Lower leg skin (tissue), 3 donors: ENCODE measurements at regions not wholly inside any gene's neighbourhood (a gene's known extent, or its start where the extent isn't known, plus 50 kb on each side); places are given as distances from the start of the nearest gene placed in this dataset.

Experiments
- POLR2A ChIP-seq, 2 donors: fragments of 450-650 bp; IDR thresholded peaks; one replicate each; pipeline ENCODE4 v1.6.1; 2016 to 2017; ENCODE audit warnings: antibody characterized with exemption in 2 of 2, mild to moderate bottlenecking in 1 of 2, moderate library complexity in 1 of 2
- TF ChIP-seq, protein P1 (sequence below), 3 donors: fragments of 450-650 bp; IDR thresholded peaks; one replicate each; pipeline ENCODE4 v1.5.1; 2016; ENCODE audit warnings: antibody characterized with exemption in 3 of 3, mild to moderate bottlenecking in 3 of 3, moderate library complexity in 2 of 3

DNA sequence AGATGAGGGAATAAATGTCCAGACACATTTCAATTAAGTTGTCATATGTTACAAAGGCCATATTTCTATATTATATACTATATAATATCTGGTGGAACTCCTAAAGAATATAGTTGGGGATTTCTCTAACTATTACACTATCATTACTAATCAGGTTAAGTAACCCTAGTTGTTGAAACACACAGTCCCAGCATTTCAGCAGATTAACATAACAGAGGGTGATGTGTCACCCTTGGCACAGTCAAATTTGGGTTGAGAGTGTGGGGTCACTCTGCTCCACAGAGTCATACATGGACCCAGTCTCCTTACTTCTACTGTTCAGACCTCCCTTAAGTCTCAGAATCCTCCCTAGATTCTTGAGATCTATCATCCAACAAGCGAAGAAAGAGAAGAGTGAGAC, 496.4 kb upstream of the MDFIC2 start:
- TF ChIP-seq, protein P1, sequence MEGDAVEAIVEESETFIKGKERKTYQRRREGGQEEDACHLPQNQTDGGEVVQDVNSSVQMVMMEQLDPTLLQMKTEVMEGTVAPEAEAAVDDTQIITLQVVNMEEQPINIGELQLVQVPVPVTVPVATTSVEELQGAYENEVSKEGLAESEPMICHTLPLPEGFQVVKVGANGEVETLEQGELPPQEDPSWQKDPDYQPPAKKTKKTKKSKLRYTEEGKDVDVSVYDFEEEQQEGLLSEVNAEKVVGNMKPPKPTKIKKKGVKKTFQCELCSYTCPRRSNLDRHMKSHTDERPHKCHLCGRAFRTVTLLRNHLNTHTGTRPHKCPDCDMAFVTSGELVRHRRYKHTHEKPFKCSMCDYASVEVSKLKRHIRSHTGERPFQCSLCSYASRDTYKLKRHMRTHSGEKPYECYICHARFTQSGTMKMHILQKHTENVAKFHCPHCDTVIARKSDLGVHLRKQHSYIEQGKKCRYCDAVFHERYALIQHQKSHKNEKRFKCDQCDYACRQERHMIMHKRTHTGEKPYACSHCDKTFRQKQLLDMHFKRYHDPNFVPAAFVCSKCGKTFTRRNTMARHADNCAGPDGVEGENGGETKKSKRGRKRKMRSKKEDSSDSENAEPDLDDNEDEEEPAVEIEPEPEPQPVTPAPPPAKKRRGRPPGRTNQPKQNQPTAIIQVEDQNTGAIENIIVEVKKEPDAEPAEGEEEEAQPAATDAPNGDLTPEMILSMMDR (IDR thresholded peaks at IDR 0.05), result no peak
- no peak for TF ChIP-seq POLR2A (IDR thresholded peaks at IDR 0.05)
